ENCODE measurements at regions not wholly inside any gene's neighbourhood (a gene's known extent, or its start where the extent isn't known, plus 50 kb on each side); places are given as distances from the start of the nearest gene placed in this dataset.

DNA sequence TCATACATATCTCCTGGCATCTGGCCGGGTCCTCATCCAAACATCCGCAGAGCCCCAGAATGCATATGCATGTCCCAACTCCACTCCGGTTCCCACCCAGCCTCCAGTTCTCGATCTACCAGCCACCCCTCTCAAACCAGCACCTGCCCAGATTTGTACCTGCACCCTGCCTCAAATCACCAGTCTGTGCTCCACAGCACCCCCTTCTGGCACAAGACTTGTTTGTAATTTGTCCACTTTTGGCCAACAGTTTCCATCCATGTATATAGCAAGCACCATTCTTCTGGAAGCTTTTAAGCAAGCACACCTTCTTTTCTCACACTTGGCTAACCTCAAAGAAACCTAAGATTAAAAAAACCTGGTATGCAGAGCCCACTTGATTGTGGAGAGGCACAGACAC lies 644.1 kb downstream of the MID1IP1 start:
- dilution Hi-C loops (cut with MboI; ENCODE audit: extremely low pct_ligation_motif_present, low sequenced_read_pairs): no loop called here
- Histone ChIP-seq H3K4me1 (ENCODE audit: control insufficient read depth, extremely low read depth, insufficient read depth, low read length) (no peaks in the 10 kb centered on the region), H3K27ac (ENCODE audit: control insufficient read depth, insufficient read depth, low read length) (no peak overlapping the region), H3K9ac (ENCODE audit: control insufficient read depth, extremely low read depth, insufficient read depth, low read length) (no peak overlapping the region), H3K4me3 (ENCODE audit: control insufficient read depth in 2 of 3, extremely low read depth in 1 of 3, insufficient read depth in 2 of 3, low read depth in 1 of 3, low read length in 3 of 3) (no peak overlapping the region), H3K79me2 (ENCODE audit: control insufficient read depth, insufficient read depth, low read length) (no peaks in the 10 kb centered on the region), H2AFZ (ENCODE audit: control insufficient read depth, low read length) (no peak overlapping the region), H4K20me1 (ENCODE audit: control insufficient read depth, extremely low read depth, insufficient read depth, low read length) (no peaks in the 10 kb centered on the region), H3K36me3 (ENCODE audit: control insufficient read depth in 2 of 2, extremely low read depth in 1 of 2, insufficient read depth in 2 of 2, low read length in 2 of 2) (no peaks in the 10 kb centered on the region), H3K9me1 (ENCODE audit: control insufficient read depth, extremely low read depth, insufficient read depth, low read length) (no peaks in the 10 kb centered on the region), H3K4me2 (ENCODE audit: control insufficient read depth, extremely low read depth, insufficient read depth, low read depth, low read length) (no peak overlapping the region), H3K27me3 (ENCODE audit: control insufficient read depth, extremely low read depth, insufficient read depth, low read length) (no peaks in the 10 kb centered on the region), H3K9me3 (ENCODE audit: control insufficient read depth, low read depth, low read length) (no peaks in the 10 kb centered on the region)
- FAIRE-seq: no peak
- TF ChIP-seq, protein P1, sequence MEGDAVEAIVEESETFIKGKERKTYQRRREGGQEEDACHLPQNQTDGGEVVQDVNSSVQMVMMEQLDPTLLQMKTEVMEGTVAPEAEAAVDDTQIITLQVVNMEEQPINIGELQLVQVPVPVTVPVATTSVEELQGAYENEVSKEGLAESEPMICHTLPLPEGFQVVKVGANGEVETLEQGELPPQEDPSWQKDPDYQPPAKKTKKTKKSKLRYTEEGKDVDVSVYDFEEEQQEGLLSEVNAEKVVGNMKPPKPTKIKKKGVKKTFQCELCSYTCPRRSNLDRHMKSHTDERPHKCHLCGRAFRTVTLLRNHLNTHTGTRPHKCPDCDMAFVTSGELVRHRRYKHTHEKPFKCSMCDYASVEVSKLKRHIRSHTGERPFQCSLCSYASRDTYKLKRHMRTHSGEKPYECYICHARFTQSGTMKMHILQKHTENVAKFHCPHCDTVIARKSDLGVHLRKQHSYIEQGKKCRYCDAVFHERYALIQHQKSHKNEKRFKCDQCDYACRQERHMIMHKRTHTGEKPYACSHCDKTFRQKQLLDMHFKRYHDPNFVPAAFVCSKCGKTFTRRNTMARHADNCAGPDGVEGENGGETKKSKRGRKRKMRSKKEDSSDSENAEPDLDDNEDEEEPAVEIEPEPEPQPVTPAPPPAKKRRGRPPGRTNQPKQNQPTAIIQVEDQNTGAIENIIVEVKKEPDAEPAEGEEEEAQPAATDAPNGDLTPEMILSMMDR (optimal IDR thresholded peaks at IDR 0.05 in 1 of 3, IDR thresholded peaks at IDR 0.05 in 1 of 3, conservative IDR thresholded peaks at IDR 0.05 in 1 of 3; ENCODE audit: extremely low read depth in 1 of 3, insufficient read depth in 2 of 3, low read length in 3 of 3): peak; percentile 35 to 59 (median 36)
- no peak for TF ChIP-seq EZH2 (IDR thresholded peaks at IDR 0.05; ENCODE audit: low read length)
- no peak for DNase-seq (ENCODE audit: low read depth, low spot score)

DNA sequence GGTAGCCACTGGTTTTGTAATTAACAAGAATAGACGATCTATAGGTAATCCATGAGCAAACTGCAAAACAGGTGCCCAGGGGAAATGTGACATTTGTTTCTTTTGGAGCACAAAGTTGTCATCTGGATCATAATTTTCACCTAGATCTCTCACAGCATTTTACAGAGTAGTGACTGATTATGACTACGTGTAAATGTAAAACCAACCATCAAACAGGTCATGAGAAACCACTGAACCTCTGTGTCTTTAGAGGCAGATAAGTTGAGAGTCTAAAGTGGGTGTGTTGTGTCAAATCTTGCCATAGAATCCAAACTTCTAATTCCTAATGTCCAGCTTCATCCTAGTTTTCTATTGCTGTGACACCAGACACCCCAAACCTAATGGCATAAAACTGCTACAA lies 648.1 kb downstream of the MID1IP1 start:
- Histone ChIP-seq H3K4me3 (ENCODE audit: control insufficient read depth in 2 of 3, extremely low read depth in 1 of 3, insufficient read depth in 2 of 3, low read depth in 1 of 3, low read length in 3 of 3) (no peak overlapping the region), H3K79me2 (ENCODE audit: control insufficient read depth, insufficient read depth, low read length) (no peaks in the 10 kb centered on the region), H2AFZ (ENCODE audit: control insufficient read depth, low read length) (no peak overlapping the region), H3K9ac (ENCODE audit: control insufficient read depth, extremely low read depth, insufficient read depth, low read length) (no peak overlapping the region), H3K27ac (ENCODE audit: control insufficient read depth, insufficient read depth, low read length) (no peak overlapping the region), H3K4me2 (ENCODE audit: control insufficient read depth, extremely low read depth, insufficient read depth, low read depth, low read length) (no peak overlapping the region), H3K4me1 (ENCODE audit: control insufficient read depth, extremely low read depth, insufficient read depth, low read length) (no peaks in the 10 kb centered on the region), H3K9me1 (ENCODE audit: control insufficient read depth, extremely low read depth, insufficient read depth, low read length) (no peaks in the 10 kb centered on the region), H3K27me3 (ENCODE audit: control insufficient read depth, extremely low read depth, insufficient read depth, low read length) (peaks cover 4% of the 10 kb centered on the region), H3K9me3 (ENCODE audit: control insufficient read depth, low read depth, low read length) (no peaks in the 10 kb centered on the region), H3K36me3 (ENCODE audit: control insufficient read depth in 2 of 2, extremely low read depth in 1 of 2, insufficient read depth in 2 of 2, low read length in 2 of 2) (no peaks in the 10 kb centered on the region), H4K20me1 (ENCODE audit: control insufficient read depth, extremely low read depth, insufficient read depth, low read length) (no peaks in the 10 kb centered on the region)
- TF ChIP-seq, protein P1 (optimal IDR thresholded peaks at IDR 0.05 in 1 of 3, IDR thresholded peaks at IDR 0.05 in 1 of 3, conservative IDR thresholded peaks at IDR 0.05 in 1 of 3; ENCODE audit: extremely low read depth in 1 of 3, insufficient read depth in 2 of 3, low read length in 3 of 3): no peak
- no peak for TF ChIP-seq EZH2 (IDR thresholded peaks at IDR 0.05; ENCODE audit: low read length)
- no peak for DNase-seq (ENCODE audit: low read depth, low spot score)
- no peak for FAIRE-seq
- dilution Hi-C loops (cut with MboI; ENCODE audit: extremely low pct_ligation_motif_present, low sequenced_read_pairs): no loop called here

All from keratinocyte (primary cell).